Thymus (tissue), 11 donors: ENCODE measurements at regions not wholly inside any gene's neighbourhood (a gene's known extent, or its start where the extent isn't known, plus 50 kb on each side); places are given as distances from the start of the nearest gene placed in this dataset.

Experiments used
- DNase-seq, 9 donors: peaks; one replicate each; pipeline ENCODE4 v3.0.0-alpha.2; 2013; ENCODE audit warnings: low spot score in 9 of 9, low read depth in 6 of 9, missing footprints in 1 of 9
- H3K27ac ChIP-seq, 2 donors: one replicate each; pipeline ENCODE4 v1.5.1; 2013; ENCODE audit warnings: control low read depth in 1 of 2, low read depth in 1 of 2, low read length in 1 of 2, mild to moderate bottlenecking in 1 of 2, moderate library complexity in 1 of 2
- H3K27me3 ChIP-seq, 2 donors: one replicate each; pipeline ENCODE4 v1.5.1; 2013; ENCODE audit warnings: low read length in 1 of 2; ENCODE audit not compliant: control insufficient read depth in 2 of 2, insufficient read depth in 1 of 2
- H3K36me3 ChIP-seq, 2 donors: one replicate each; pipeline ENCODE4 v1.5.1; 2013; ENCODE audit warnings: low read length in 1 of 2, mild to moderate bottlenecking in 1 of 2, moderate library complexity in 1 of 2; ENCODE audit not compliant: control insufficient read depth in 2 of 2, insufficient read depth in 2 of 2
- H3K4me1 ChIP-seq, 2 donors: one replicate each; pipeline ENCODE4 v1.5.1; 2013; ENCODE audit warnings: low read length in 2 of 2; ENCODE audit not compliant: control insufficient read depth in 2 of 2, insufficient read depth in 2 of 2
- H3K4me3 ChIP-seq, 2 donors: one replicate each; pipeline ENCODE4 v1.5.1; 2013; ENCODE audit warnings: low read length in 2 of 2, control low read depth in 1 of 2, mild to moderate bottlenecking in 1 of 2
- H3K9me3 ChIP-seq, 2 donors: one replicate each; pipeline ENCODE4 v1.5.1; 2013; ENCODE audit warnings: low read length in 1 of 2, mild to moderate bottlenecking in 1 of 2; ENCODE audit not compliant: control insufficient read depth in 2 of 2, insufficient read depth in 1 of 2
- WGBS: extraction: QIAGEN DNeasy Blood & Tissue Kit; methylation state at CpG from one replicate; pipeline ENCODE4 v1.1.7; 2013; 5-methylcytosine and 5-hydroxymethylcytosine counted together
- donor health status: healthy.

DNA sequence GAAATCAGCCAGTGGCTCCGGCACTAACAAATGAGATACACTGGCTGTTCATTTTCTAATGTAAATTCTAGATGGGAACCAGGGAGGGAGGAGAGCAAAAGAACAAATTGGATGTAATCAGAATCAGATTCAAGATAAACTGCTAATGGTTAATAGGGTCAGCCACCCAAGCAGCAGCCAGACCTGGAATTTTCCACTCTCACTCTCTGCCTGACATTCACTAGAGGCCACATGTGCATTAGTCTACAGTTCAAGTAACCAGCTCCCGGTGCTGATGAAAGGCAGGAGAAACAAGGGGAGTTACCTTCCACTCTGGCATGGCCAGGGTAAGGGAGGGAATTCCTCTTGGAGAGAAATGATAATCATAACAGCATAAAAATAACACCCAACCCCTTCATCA is 597.7 kb downstream of the TOX3 start:
- WGBS, result 73% methylated on average over 2 of the region's 2 CpGs
- Histone ChIP-seq H3K4me3 (no peak overlapping the region), H3K27ac (no peak overlapping the region), H3K9me3 (no peaks in the 10 kb centered on the region), H3K36me3 (no peaks in the 10 kb centered on the region), H3K27me3 (no peaks in the 10 kb centered on the region), H3K4me1 (no peaks in the 10 kb centered on the region)
- DNase-seq, result no peak

DNA sequence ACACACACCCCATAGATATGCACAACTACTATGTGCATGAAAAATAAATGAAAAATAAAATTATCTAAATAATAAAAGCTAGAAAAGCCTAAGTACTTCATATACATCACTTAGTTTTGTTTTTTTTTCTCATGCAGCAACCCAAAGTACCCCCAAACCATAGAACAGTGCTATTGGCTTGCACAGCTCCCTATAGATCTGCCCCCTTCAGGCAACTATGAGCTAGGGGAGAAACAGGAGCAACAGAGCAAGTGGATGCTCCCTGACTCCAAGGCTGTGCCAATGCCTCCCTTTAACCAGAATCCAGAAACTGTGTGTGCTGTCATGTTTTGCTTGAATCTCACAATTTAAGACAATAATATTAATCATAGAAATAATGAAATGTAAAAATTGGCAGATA is 605.5 kb downstream of the TOX3 start:
- Histone ChIP-seq H3K27ac (no peak overlapping the region), H3K36me3 (no peaks in the 10 kb centered on the region), H3K4me3 (no peak overlapping the region), H3K4me1 (no peaks in the 10 kb centered on the region), H3K9me3 (no peaks in the 10 kb centered on the region), H3K27me3 (no peaks in the 10 kb centered on the region)
- DNase-seq, result no peak

DNA sequence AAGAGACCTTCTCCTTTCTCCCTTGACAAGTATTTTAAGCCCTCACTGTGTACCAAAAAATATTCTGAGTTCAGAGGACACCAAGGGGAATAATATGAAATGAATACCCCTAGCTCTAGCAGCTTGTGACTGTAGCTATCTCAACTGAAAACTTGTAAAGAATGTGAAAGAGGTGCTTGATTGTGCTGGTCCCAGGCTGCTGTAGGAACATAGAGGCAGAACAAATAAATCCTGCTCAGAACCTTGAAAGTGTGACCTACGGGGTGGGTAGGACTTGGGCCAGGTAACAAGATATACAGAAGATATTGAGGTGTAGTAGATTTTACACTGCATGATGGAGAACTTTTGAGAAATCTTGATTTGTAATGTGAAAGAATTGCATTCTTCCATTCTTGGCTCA is 606.8 kb downstream of the TOX3 start:
- Histone ChIP-seq H3K4me1 (no peaks in the 10 kb centered on the region), H3K36me3 (no peaks in the 10 kb centered on the region), H3K4me3 (no peak overlapping the region), H3K27ac (no peak overlapping the region), H3K27me3 (no peaks in the 10 kb centered on the region), H3K9me3 (no peaks in the 10 kb centered on the region)
- DNase-seq, result no peak
- 83% methylated on average over 1 of the region's 1 CpG for whole genome bisulfite sequencing

DNA sequence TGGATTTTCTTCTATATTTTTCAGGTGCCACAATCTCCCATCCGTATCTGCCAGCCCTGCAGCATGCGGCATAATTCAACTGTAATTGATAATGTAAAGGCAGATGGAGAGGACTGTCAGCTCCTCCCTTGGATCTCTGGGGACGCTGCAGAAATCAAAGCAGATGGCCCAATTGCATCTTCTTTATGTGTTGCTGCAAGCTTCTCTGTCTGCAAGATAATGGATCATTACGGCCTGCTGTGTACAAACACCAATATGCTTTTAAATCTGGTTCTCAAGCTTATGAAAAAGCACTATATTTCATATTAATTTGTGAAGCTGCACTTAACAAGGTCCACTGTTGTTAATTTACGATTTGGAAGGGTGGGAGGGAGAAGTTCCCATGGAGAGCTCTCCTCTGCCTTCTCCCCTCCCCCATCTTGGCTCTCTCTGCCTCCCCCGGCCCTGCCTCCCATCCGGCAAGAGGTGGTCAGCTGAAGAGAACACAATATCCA is 607.5 kb downstream of the TOX3 start:
- no peaks in the 10 kb centered on the region for H3K4me1 ChIP-seq
- WGBS, result 57% methylated on average over 7 of the region's 7 CpGs
- H3K9me3 ChIP-seq, result no peaks in the 10 kb centered on the region
- H3K27me3 ChIP-seq, result no peaks in the 10 kb centered on the region
- H3K27ac ChIP-seq, result no peak overlapping the region
- no peaks in the 10 kb centered on the region for H3K36me3 ChIP-seq
- no peak for DNase-seq
- no peak overlapping the region for H3K4me3 ChIP-seq

DNA sequence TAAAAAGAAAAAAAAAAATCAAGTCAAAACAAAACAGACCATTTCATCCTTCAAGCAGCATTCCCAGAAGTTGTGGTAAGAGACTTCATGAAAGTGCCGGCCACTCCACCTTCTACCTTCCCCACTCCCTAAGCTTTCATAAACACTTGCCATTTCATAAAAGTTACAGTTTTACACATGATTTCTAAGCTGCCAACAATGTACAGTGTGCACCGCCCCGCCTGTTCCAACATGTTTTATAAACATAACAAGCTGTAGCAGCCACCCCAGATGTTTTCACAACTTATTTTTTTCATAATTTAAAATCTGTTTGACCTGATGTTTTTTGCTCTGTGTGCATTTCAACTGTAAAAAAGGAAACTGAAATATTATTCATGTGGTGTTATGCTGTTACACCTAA is 608.1 kb downstream of the TOX3 start:
- Histone ChIP-seq H3K4me3 (no peak overlapping the region), H3K9me3 (no peaks in the 10 kb centered on the region), H3K27ac (no peak overlapping the region), H3K36me3 (no peaks in the 10 kb centered on the region), H3K27me3 (no peaks in the 10 kb centered on the region), H3K4me1 (no peaks in the 10 kb centered on the region)
- peak in 1 of 9 donors; percentile 2 for DNase-seq
- WGBS, result 93% methylated on average over 3 of the region's 3 CpGs

DNA sequence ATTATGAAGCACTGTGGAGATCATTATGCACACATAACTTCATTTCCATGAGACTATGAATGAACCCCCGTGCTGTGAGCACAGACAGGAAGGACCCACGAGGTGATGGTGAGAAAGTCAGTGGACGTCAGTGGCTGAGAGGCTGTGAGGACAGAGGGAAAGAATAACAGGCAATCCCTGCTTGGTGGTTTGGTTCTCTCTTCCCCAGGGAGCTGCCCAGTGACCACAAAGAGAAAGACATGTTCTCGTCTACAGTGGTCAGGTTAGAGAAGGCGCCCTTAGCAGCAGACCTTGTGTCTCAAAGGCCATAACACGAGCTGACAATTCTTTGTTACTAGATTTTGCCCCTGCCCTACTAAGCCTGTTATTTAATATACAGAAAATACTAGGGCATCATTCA is 609.2 kb downstream of the TOX3 start:
- no peak for DNase-seq
- Histone ChIP-seq H3K9me3 (no peaks in the 10 kb centered on the region), H3K27ac (no peak overlapping the region), H3K36me3 (no peaks in the 10 kb centered on the region), H3K27me3 (no peaks in the 10 kb centered on the region), H3K4me1 (no peaks in the 10 kb centered on the region), H3K4me3 (no peak overlapping the region)
- 82% methylated on average over 6 of the region's 6 CpGs for WGBS

DNA sequence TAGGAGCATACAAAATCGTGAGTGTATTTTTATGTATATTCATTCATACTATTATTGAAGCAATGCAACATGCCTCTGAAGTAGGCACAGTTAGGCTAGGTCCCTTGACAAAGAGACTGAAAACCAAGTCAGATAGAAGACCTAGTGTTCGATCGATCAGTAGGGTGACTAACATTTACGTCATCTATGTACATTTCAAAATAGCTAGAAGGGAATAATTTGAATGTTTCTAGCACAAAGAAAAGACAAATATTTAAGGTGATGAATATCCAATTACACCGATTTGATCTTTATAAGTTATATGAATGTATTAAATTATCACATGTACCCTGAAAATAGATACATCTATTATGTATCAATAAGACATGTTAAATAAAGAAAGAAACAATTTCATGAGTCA is 610.1 kb downstream of the TOX3 start:
- DNase-seq, result no peak
- H3K4me1 ChIP-seq, result no peaks in the 10 kb centered on the region
- H3K4me3 ChIP-seq, result no peak overlapping the region
- H3K9me3 ChIP-seq, result no peaks in the 10 kb centered on the region
- 96% methylated on average over 5 of the region's 5 CpGs for WGBS
- H3K27me3 ChIP-seq, result no peaks in the 10 kb centered on the region
- no peak overlapping the region for H3K27ac ChIP-seq
- no peaks in the 10 kb centered on the region for H3K36me3 ChIP-seq

DNA sequence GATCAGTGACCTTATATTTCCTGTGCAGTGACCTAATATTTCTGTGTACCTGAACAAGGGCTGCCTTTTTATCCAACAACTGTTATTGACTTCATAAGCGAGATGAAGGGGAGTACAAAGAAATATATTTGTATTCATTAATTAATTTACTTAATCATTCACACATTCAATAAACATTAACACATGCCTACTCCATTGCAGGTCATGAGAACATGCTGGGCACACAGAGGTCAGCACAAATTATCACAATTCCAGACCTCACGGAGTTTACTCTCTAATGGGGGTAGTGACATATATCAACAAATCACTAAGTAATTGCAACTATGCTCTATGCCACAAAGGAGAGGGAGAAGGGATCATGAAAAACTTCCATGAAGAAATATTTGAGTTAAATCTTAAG is 614.6 kb downstream of the TOX3 start:
- Histone ChIP-seq H3K27me3 (no peaks in the 10 kb centered on the region), H3K27ac (no peak overlapping the region), H3K4me1 (no peaks in the 10 kb centered on the region), H3K4me3 (no peak overlapping the region), H3K36me3 (no peaks in the 10 kb centered on the region), H3K9me3 (no peaks in the 10 kb centered on the region)
- 96% methylated on average over 2 of the region's 2 CpGs for WGBS
- DNase-seq, result no peak

DNA sequence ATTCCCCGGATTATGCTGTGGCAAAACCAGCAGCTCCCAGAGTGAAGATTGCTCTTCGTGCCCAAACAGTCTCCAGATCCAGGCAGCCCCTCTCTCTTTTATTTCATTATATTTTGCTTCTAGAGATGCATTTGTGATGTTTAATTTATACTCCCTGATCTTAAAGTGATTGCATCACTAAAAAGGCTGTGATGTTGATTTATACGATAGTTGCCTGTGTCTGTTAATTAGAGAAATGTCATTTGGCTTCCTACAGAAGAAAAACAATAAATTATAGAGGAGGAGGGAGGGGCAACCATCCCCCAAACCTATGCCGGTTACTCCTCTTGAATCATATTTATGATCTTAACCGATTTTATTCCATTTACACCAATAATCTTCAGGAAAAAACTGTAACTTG is 615.3 kb downstream of the TOX3 start:
- Histone ChIP-seq H3K4me1 (no peaks in the 10 kb centered on the region), H3K9me3 (no peaks in the 10 kb centered on the region), H3K4me3 (no peak overlapping the region), H3K27me3 (no peaks in the 10 kb centered on the region), H3K36me3 (no peaks in the 10 kb centered on the region), H3K27ac (no peak overlapping the region)
- WGBS, result 74% methylated on average over 5 of the region's 5 CpGs
- no peak for DNase-seq

DNA sequence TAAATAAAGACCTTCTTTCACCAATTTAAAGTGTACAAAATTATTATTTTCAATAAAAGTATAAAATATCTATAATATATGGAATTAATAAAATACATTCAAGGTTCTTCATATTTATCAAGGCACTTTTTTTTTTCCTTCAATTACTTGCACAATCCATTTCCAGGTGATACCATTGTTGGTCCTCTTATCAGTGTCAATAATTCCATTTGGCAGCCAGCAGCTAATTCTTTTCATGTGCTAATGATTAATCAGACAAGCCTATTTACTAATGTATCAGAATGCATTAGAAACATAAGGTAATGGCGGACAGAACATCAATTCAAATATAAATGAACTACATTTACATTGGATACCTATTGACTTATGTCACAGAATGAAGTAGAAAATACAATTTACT is 622.2 kb downstream of the TOX3 start:
- DNase-seq, result no peak
- H3K4me3 ChIP-seq, result no peak overlapping the region
- no peaks in the 10 kb centered on the region for H3K36me3 ChIP-seq
- H3K9me3 ChIP-seq, result no peaks in the 10 kb centered on the region
- H3K27me3 ChIP-seq, result no peaks in the 10 kb centered on the region
- no peak overlapping the region for H3K27ac ChIP-seq
- no peaks in the 10 kb centered on the region for H3K4me1 ChIP-seq
- 96% methylated on average over 1 of the region's 1 CpG for WGBS
